HG02981 (cell line): ENCODE measurements at regions not wholly inside any gene's neighbourhood (a gene's known extent, or its start where the extent isn't known, plus 50 kb on each side); places are given as distances from the start of the nearest gene placed in this dataset.
"Not testable (repeated sequence)": the region's sequence is repeated elsewhere in the genome, so short reads cannot be mapped to it uniquely, and the experiment has no call there.

Experiments
- ATAC-seq: cut with Tn5 transposase; IDR thresholded peaks from one replicate; pipeline ENCODE4 v1.9.1; 2021; ENCODE audit warnings: mild to moderate bottlenecking, moderate library complexity; ENCODE audit not compliant: unreplicated experiment

- ATAC-seq, result no peak
Measured at GRCh38 chr5:158522776-158523175, 576.9 kb downstream of the EBF1 start.

- no peak for ATAC-seq
Measured at GRCh38 chr5:158521995-158522394, 577.7 kb downstream of the EBF1 start.

- ATAC-seq, result no peak
Measured at GRCh38 chr5:158519433-158520021, 580.2 kb downstream of the EBF1 start.

- ATAC-seq, result no peak
Measured at GRCh38 chr5:158516521-158516920, 583.2 kb downstream of the EBF1 start.

- ATAC-seq, result no peak
Measured at GRCh38 chr5:158514986-158515359, 584.7 kb downstream of the EBF1 start.

- ATAC-seq, result no peak
Measured at GRCh38 chr5:158514319-158514985, 585.3 kb downstream of the EBF1 start.

- no peak for ATAC-seq
Measured at GRCh38 chr5:158513490-158514318, 586.0 kb downstream of the EBF1 start.

- ATAC-seq, result peak; percentile 87
Measured at GRCh38 chr5:158511454-158511853, 588.3 kb downstream of the EBF1 start.

GRCh38 chr5:158510479-158510878, 589.2 kb downstream of the EBF1 start:
- no peak for ATAC-seq

- ATAC-seq, result no peak
Measured at GRCh38 chr5:158506648-158507047, 593.1 kb downstream of the EBF1 start.

GRCh38 chr5:158502686-158503085, 597.0 kb downstream of the EBF1 start:
- no peak for ATAC-seq

- no peak for ATAC-seq
Measured at GRCh38 chr5:158499892-158500418, 599.8 kb downstream of the EBF1 start.

GRCh38 chr5:158499075-158499891, 600.4 kb downstream of the EBF1 start:
- no peak for ATAC-seq

GRCh38 chr5:158496624-158497023, 603.1 kb downstream of the EBF1 start:
- no peak for ATAC-seq

GRCh38 chr5:158494541-158494940, 605.2 kb downstream of the EBF1 start:
- no peak for ATAC-seq

GRCh38 chr5:158494044-158494443, 605.7 kb downstream of the EBF1 start:
- not testable (repeated sequence) for ATAC-seq

- ATAC-seq, result no peak
Measured at GRCh38 chr5:158492841-158493242, 606.9 kb downstream of the EBF1 start.

GRCh38 chr5:158492136-158492535, 607.6 kb downstream of the EBF1 start:
- ATAC-seq, result no peak

GRCh38 chr5:158487664-158488063, 612.1 kb downstream of the EBF1 start:
- no peak for ATAC-seq

- no peak for ATAC-seq
Measured at GRCh38 chr5:158487156-158487555, 612.6 kb downstream of the EBF1 start.

- no peak for ATAC-seq
Measured at GRCh38 chr5:158486566-158486965, 613.1 kb downstream of the EBF1 start.
